Adrenal gland (tissue), 9 donors: ENCODE measurements at regions not wholly inside any gene's neighbourhood (a gene's known extent, or its start where the extent isn't known, plus 50 kb on each side); places are given as distances from the start of the nearest gene placed in this dataset.
A peak's percentile ranks its signal among the peaks of the same experiment; 100 is the strongest.

ENCODE experiments used
- DNase-seq, 7 donors: peaks; one replicate each; pipeline ENCODE4 v3.0.0-alpha.2; 2019 to 2020
- H3K27ac ChIP-seq, 5 donors: fragments of 200-600 bp; sonication (generic) in 4 of 5; 1 replicate in 3 of 5; 2 replicates in 2 of 5; pipeline versions ENCODE4 v1.5.1 to v1.8.0; 2016 to 2020; ENCODE audit warnings: mild to moderate bottlenecking in 1 of 5
- H3K27me3 ChIP-seq: fragments of 200-600 bp; 2 replicates; pipeline ENCODE4 v1.8.0; 2021
- H3K36me3 ChIP-seq, 2 donors: fragments of 200-600 bp; replicated peaks in 1 of 2; 1 replicate in 1 of 2; 2 replicates in 1 of 2; pipeline versions ENCODE4 v1.5.1 to v1.8.0; 2018 to 2022
- H3K4me1 ChIP-seq, 2 donors: fragments of 200-600 bp; replicated peaks in 1 of 2; 1 replicate in 1 of 2; 2 replicates in 1 of 2; pipeline versions ENCODE4 v1.5.1 to v1.8.0; 2018 to 2021
- H3K4me3 ChIP-seq, 4 donors: fragments of 200-600 bp; sonication (generic) in 3 of 4; one replicate each; pipeline ENCODE4 v1.5.1; 2016 to 2018
- H3K9me3 ChIP-seq, 3 donors: fragments of 200-600 bp; sonication (generic) in 1 of 3; replicated peaks in 1 of 3; 1 replicate in 2 of 3; 2 replicates in 1 of 3; pipeline versions ENCODE4 v1.5.1 to v1.8.0; 2016 to 2021
- POLR2A ChIP-seq, 2 donors: fragments of 450-650 bp; IDR thresholded peaks; one replicate each; pipeline ENCODE4 v1.6.1; 2017; ENCODE audit warnings: antibody characterized with exemption in 2 of 2, mild to moderate bottlenecking in 2 of 2, moderate library complexity in 1 of 2
- WGBS, 4 donors: extraction: QIAGEN DNeasy Blood & Tissue Kit in 2 of 4; methylation state at CpG; one replicate each; pipeline versions ENCODE4 v1.1.5 to v1.1.7; 2013 to 2017; 5-methylcytosine and 5-hydroxymethylcytosine counted together
- intact Hi-C, 2 donors: fragments of 100-400 bp; cut with DNase I; formaldehyde crosslinking; loops; one replicate each; pipeline versions ENCODE4 v1.14.1 to v1.15.0; 2022 to 2023
- TF ChIP-seq, protein P1 (sequence below), 6 experiments: fragments of 450-650 bp in 4 of 6; fragments of 200-600 bp in 2 of 6; sonication (generic) in 1 of 6; IDR thresholded peaks; 1 replicate in 5 of 6; 2 replicates in 1 of 6; pipeline versions ENCODE4 v1.5.1 to v1.8.0; 2016 to 2021; ENCODE audit warnings: antibody characterized with exemption in 6 of 6, mild to moderate bottlenecking in 2 of 6, moderate library complexity in 1 of 6
- donor health status: healthy with polysubstance abuse.
- donor health status: Bipolar disorder and iron deficiency.
- donor health status: DM: yes; HTN: yes; CAD: no.
- donor health status: DM: no; HTN: no; CAD: no.
- donor health status: DM: no; HTN: no; CAD: no.

DNA sequence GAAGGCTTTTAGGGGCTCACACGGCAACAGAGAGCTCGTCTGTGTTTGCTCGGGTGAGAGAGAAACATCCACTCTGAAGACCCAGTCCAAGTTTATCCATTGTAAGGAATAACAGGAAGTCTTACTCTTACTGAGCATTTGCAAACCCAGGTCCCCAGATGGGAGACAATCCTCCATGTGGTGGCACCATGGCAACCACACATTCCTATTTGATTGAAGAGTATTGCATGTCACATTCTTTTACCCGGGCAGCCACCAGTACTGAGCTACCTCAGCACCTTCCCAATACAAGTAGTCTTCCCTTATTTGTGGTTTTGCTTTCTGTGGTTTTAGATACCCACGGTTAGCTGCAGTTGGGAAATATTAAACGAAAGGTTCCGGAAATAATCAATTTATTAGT lies 302.9 kb upstream of the RASGRP1 start:
- Histone ChIP-seq H3K27ac (no peak overlapping the region), H3K4me1 (no peaks in the 10 kb centered on the region), H3K36me3 (no peaks in the 10 kb centered on the region), H3K9me3 (no peaks in the 10 kb centered on the region), H3K4me3 (no peak overlapping the region), H3K27me3 (no peaks in the 10 kb centered on the region)
- intact Hi-C loops: no loop called here
- TF ChIP-seq, protein P1, sequence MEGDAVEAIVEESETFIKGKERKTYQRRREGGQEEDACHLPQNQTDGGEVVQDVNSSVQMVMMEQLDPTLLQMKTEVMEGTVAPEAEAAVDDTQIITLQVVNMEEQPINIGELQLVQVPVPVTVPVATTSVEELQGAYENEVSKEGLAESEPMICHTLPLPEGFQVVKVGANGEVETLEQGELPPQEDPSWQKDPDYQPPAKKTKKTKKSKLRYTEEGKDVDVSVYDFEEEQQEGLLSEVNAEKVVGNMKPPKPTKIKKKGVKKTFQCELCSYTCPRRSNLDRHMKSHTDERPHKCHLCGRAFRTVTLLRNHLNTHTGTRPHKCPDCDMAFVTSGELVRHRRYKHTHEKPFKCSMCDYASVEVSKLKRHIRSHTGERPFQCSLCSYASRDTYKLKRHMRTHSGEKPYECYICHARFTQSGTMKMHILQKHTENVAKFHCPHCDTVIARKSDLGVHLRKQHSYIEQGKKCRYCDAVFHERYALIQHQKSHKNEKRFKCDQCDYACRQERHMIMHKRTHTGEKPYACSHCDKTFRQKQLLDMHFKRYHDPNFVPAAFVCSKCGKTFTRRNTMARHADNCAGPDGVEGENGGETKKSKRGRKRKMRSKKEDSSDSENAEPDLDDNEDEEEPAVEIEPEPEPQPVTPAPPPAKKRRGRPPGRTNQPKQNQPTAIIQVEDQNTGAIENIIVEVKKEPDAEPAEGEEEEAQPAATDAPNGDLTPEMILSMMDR (IDR thresholded peaks at IDR 0.05): no peak
- no peak for TF ChIP-seq POLR2A (IDR thresholded peaks at IDR 0.05)
- no peak for DNase-seq
- WGBS, 4 donors: 82 to 85% (median 84%) methylated on average over 7 of the region's 7 CpGs

DNA sequence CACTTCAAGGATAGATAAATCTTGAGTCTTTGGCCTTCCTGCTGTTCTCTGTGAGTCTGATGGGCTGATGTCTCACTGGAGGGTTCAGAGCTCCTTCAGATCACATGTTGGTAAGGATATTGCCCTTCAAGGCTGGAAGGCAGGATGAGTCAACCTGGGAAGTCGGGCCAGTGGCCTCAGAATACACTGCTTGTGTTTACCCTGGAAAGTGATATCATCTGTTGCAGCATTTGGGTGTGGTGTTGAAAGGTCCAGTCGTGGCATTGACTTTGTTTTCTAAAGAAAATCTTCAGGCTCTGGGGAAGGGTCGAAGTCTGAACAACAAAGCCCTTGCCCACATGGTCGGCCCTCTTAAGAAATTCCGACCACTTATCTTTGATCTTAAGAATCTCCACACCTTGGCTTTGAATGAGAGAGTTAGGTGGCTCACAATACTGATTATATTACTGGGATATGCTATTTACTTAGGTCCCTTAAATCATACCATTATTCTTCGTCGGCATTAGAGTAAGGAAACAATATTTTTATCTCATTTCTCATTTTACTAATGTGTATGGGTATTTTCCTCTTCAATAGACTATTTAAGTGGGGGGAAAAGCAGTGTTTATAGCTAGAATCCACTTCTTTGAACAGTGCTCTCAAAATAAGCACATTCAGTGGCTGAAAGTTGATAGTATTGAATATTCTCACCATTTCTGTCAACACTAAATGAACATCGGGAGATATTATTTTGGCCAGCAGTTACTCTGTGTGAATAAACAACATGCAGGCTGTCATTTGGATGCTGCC lies 303.9 kb upstream of the RASGRP1 start:
- DNase-seq: peak in 4 of 7 donors; percentile 26 to 51 (median 38)
- no peak for TF ChIP-seq POLR2A (IDR thresholded peaks at IDR 0.05)
- TF ChIP-seq, protein P1 (IDR thresholded peaks at IDR 0.05): no peak
- intact Hi-C loops: no loop called here

DNA sequence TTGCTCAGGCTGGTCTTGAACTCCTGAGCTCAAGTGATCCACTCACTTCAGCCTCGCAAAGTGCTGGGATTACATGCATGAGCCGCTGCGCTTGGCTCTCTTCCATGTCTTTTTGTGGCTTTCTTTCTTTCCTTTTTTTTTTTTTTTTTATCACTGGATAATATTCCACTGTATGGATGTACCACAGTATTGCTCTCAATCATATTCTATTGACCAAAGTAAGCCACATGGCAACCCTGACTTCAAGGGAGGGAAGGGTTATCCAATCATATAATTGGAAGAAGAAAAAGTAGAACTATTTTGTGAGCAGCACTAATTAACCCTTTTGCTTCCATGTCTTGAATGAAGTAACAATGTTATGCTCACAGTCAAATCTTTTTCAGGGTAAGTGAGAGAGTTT lies 307.0 kb upstream of the RASGRP1 start:
- intact Hi-C loops: no loop called here
- Histone ChIP-seq H3K36me3 (no peaks in the 10 kb centered on the region), H3K4me3 (no peak overlapping the region), H3K27me3 (no peaks in the 10 kb centered on the region), H3K4me1 (no peaks in the 10 kb centered on the region), H3K9me3 (no peaks in the 10 kb centered on the region), H3K27ac (no peak overlapping the region)
- TF ChIP-seq, protein P1 (IDR thresholded peaks at IDR 0.05): no peak
- no peak for TF ChIP-seq POLR2A (IDR thresholded peaks at IDR 0.05)
- no peak for DNase-seq
- 89 to 93% (median 92%) methylated on average over 3 of the region's 3 CpGs for WGBS, 4 donors

More for the DNA sequence above, 303.9 kb upstream of the RASGRP1 start:
- WGBS, 4 donors: 65 to 70% (median 68%) methylated on average over 8 of the region's 8 CpGs
- Histone ChIP-seq H3K4me3 (no peak overlapping the region), H3K9me3 (no peaks in the 10 kb centered on the region), H3K36me3 (no peaks in the 10 kb centered on the region), H3K27ac (no peak overlapping the region), H3K27me3 (no peaks in the 10 kb centered on the region), H3K4me1 (no peaks in the 10 kb centered on the region)

DNA sequence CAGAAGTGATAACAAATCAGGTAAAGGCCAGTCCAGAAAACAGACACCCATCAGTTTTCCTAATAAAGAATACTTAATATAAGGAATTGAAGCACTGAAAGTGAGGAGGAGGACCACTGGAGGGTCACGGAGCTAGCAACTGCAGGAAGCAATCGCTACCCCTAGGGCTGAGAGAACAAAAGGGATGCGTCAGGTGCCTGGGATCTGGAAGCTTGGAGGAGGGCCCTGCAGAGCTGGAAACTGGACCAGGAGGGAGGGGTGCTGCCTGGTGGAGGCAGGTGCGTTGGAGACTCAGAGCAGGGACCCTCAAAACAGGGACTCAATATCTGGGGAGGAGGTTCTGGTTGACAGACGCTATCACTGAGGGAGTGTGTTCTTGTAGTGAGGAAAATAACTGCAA lies 308.1 kb upstream of the RASGRP1 start:
- Histone ChIP-seq H3K9me3 (no peaks in the 10 kb centered on the region), H3K27me3 (no peaks in the 10 kb centered on the region), H3K36me3 (no peaks in the 10 kb centered on the region), H3K27ac (no peak overlapping the region), H3K4me1 (no peaks in the 10 kb centered on the region), H3K4me3 (no peak overlapping the region)
- TF ChIP-seq, protein P1 (IDR thresholded peaks at IDR 0.05): no peak
- TF ChIP-seq POLR2A (IDR thresholded peaks at IDR 0.05): no peak
- 84 to 89% (median 86%) methylated on average over 5 of the region's 5 CpGs for WGBS, 4 donors
- intact Hi-C loops: no loop called here
- no peak for DNase-seq
